ENCODE measurements at regions not wholly inside any gene's neighbourhood (a gene's known extent, or its start where the extent isn't known, plus 50 kb on each side); places are given as distances from the start of the nearest gene placed in this dataset.
"Not testable (repeated sequence)": the region's sequence is repeated elsewhere in the genome, so short reads cannot be mapped to it uniquely, and the experiment has no call there.

- not testable (repeated sequence) for H3K36me3 ChIP-seq (ENCODE audit: insufficient read depth, low read length); H3K27me3 ChIP-seq (ENCODE audit: control insufficient read depth, insufficient read depth, low read length); H3K9me3 ChIP-seq (replicated peaks; ENCODE audit: low read length); H3K4me1 ChIP-seq (ENCODE audit: control insufficient read depth, insufficient read depth, low read length); H3K4me3 ChIP-seq (ENCODE audit: low read length); H3K4me2 ChIP-seq (ENCODE audit: low read length); H3K9ac ChIP-seq (ENCODE audit: low read depth, low read length)
Measured at GRCh38 chr11:97705441-97705840, 1315.3 kb upstream of the CNTN5 start.

GRCh38 chr11:97717922-97718321 lies 1302.8 kb upstream of the CNTN5 start:
- Histone ChIP-seq H3K4me3 (ENCODE audit: low read length) (no peak overlapping the region), H3K27me3 (ENCODE audit: control insufficient read depth, insufficient read depth, low read length) (no peaks in the 10 kb centered on the region), H3K9ac (ENCODE audit: low read depth, low read length) (no peak overlapping the region), H3K36me3 (ENCODE audit: insufficient read depth, low read length) (no peaks in the 10 kb centered on the region), H3K4me2 (ENCODE audit: low read length) (no peak overlapping the region), H3K9me3 (replicated peaks; ENCODE audit: low read length) (no peaks in the 10 kb centered on the region), H3K4me1 (ENCODE audit: control insufficient read depth, insufficient read depth, low read length) (peaks cover 12% of the 10 kb centered on the region)

GRCh38 chr11:97722065-97722464 lies 1298.7 kb upstream of the CNTN5 start:
- Histone ChIP-seq H3K27me3 (ENCODE audit: control insufficient read depth, insufficient read depth, low read length) (no peaks in the 10 kb centered on the region), H3K4me1 (ENCODE audit: control insufficient read depth, insufficient read depth, low read length) (peaks cover 12% of the 10 kb centered on the region), H3K9ac (ENCODE audit: low read depth, low read length) (no peak overlapping the region), H3K9me3 (replicated peaks; ENCODE audit: low read length) (no peaks in the 10 kb centered on the region), H3K4me2 (ENCODE audit: low read length) (no peak overlapping the region), H3K4me3 (ENCODE audit: low read length) (no peak overlapping the region), H3K36me3 (ENCODE audit: insufficient read depth, low read length) (no peaks in the 10 kb centered on the region)

GRCh38 chr11:97722721-97723120 lies 1298.0 kb upstream of the CNTN5 start:
- Histone ChIP-seq H3K9ac (ENCODE audit: low read depth, low read length) (no peak overlapping the region), H3K27me3 (ENCODE audit: control insufficient read depth, insufficient read depth, low read length) (no peaks in the 10 kb centered on the region), H3K36me3 (ENCODE audit: insufficient read depth, low read length) (no peaks in the 10 kb centered on the region), H3K4me3 (ENCODE audit: low read length) (no peak overlapping the region), H3K4me1 (ENCODE audit: control insufficient read depth, insufficient read depth, low read length) (peaks cover 12% of the 10 kb centered on the region), H3K9me3 (replicated peaks; ENCODE audit: low read length) (no peaks in the 10 kb centered on the region), H3K4me2 (ENCODE audit: low read length) (no peak overlapping the region)

GRCh38 chr11:97729546-97730272 lies 1291.0 kb upstream of the CNTN5 start:
- H3K4me1 ChIP-seq (ENCODE audit: control insufficient read depth, insufficient read depth, low read length), result no peaks in the 10 kb centered on the region
- H3K9me3 ChIP-seq (replicated peaks; ENCODE audit: low read length), result no peaks in the 10 kb centered on the region
- H3K36me3 ChIP-seq (ENCODE audit: insufficient read depth, low read length), result no peaks in the 10 kb centered on the region
- no peak overlapping the region for H3K4me3 ChIP-seq (ENCODE audit: low read length)
- no peaks in the 10 kb centered on the region for H3K27me3 ChIP-seq (ENCODE audit: control insufficient read depth, insufficient read depth, low read length)
- no peak overlapping the region for H3K4me2 ChIP-seq (ENCODE audit: low read length)
- H3K9ac ChIP-seq (ENCODE audit: low read depth, low read length), result no peak overlapping the region

- H3K36me3 ChIP-seq (ENCODE audit: insufficient read depth, low read length), result no peaks in the 10 kb centered on the region
- no peaks in the 10 kb centered on the region for H3K27me3 ChIP-seq (ENCODE audit: control insufficient read depth, insufficient read depth, low read length)
Measured at GRCh38 chr11:97732011-97732632, 1288.6 kb upstream of the CNTN5 start.

GRCh38 chr11:97738751-97739150 lies 1282.0 kb upstream of the CNTN5 start:
- no peak overlapping the region for H3K4me2 ChIP-seq (ENCODE audit: low read length)
- H3K9me3 ChIP-seq (replicated peaks; ENCODE audit: low read length), result no peaks in the 10 kb centered on the region
- no peak overlapping the region for H3K9ac ChIP-seq (ENCODE audit: low read depth, low read length)

More at GRCh38 chr11:97732011-97732632, 1288.6 kb upstream of the CNTN5 start:
- H3K4me1 ChIP-seq (ENCODE audit: control insufficient read depth, insufficient read depth, low read length), result no peaks in the 10 kb centered on the region
- no peak overlapping the region for H3K4me2 ChIP-seq (ENCODE audit: low read length)
- no peaks in the 10 kb centered on the region for H3K9me3 ChIP-seq (replicated peaks; ENCODE audit: low read length)
- H3K9ac ChIP-seq (ENCODE audit: low read depth, low read length), result no peak overlapping the region
- no peak overlapping the region for H3K4me3 ChIP-seq (ENCODE audit: low read length)

GRCh38 chr11:97739932-97740800 lies 1280.6 kb upstream of the CNTN5 start:
- H3K4me1 ChIP-seq (ENCODE audit: control insufficient read depth, insufficient read depth, low read length), result peaks cover 9% of the 10 kb centered on the region
- H3K36me3 ChIP-seq (ENCODE audit: insufficient read depth, low read length), result no peaks in the 10 kb centered on the region
- H3K4me3 ChIP-seq (ENCODE audit: low read length), result no peak overlapping the region
- no peaks in the 10 kb centered on the region for H3K9me3 ChIP-seq (replicated peaks; ENCODE audit: low read length)
- H3K4me2 ChIP-seq (ENCODE audit: low read length), result no peak overlapping the region
- H3K9ac ChIP-seq (ENCODE audit: low read depth, low read length), result no peak overlapping the region
- H3K27me3 ChIP-seq (ENCODE audit: control insufficient read depth, insufficient read depth, low read length), result no peaks in the 10 kb centered on the region

More at GRCh38 chr11:97738751-97739150, 1282.0 kb upstream of the CNTN5 start:
- Histone ChIP-seq H3K4me1 (ENCODE audit: control insufficient read depth, insufficient read depth, low read length) (peaks cover 9% of the 10 kb centered on the region), H3K4me3 (ENCODE audit: low read length) (no peak overlapping the region), H3K27me3 (ENCODE audit: control insufficient read depth, insufficient read depth, low read length) (no peaks in the 10 kb centered on the region), H3K36me3 (ENCODE audit: insufficient read depth, low read length) (no peaks in the 10 kb centered on the region)

- Histone ChIP-seq H3K9ac (ENCODE audit: low read depth, low read length) (no peak overlapping the region), H3K27me3 (ENCODE audit: control insufficient read depth, insufficient read depth, low read length) (no peaks in the 10 kb centered on the region), H3K36me3 (ENCODE audit: insufficient read depth, low read length) (no peaks in the 10 kb centered on the region), H3K9me3 (replicated peaks; ENCODE audit: low read length) (no peaks in the 10 kb centered on the region), H3K4me3 (ENCODE audit: low read length) (no peak overlapping the region), H3K4me2 (ENCODE audit: low read length) (no peak overlapping the region), H3K4me1 (ENCODE audit: control insufficient read depth, insufficient read depth, low read length) (peaks cover 9% of the 10 kb centered on the region)
Measured at GRCh38 chr11:97740801-97741151, 1280.0 kb upstream of the CNTN5 start.

GRCh38 chr11:97742717-97743116 lies 1278.0 kb upstream of the CNTN5 start:
- H3K9ac ChIP-seq (ENCODE audit: low read depth, low read length), result no peak overlapping the region
- no peaks in the 10 kb centered on the region for H3K9me3 ChIP-seq (replicated peaks; ENCODE audit: low read length)

GRCh38 chr11:97743205-97743742 lies 1277.5 kb upstream of the CNTN5 start:
- Histone ChIP-seq H3K4me1 (ENCODE audit: control insufficient read depth, insufficient read depth, low read length) (peaks cover 9% of the 10 kb centered on the region), H3K36me3 (ENCODE audit: insufficient read depth, low read length) (no peaks in the 10 kb centered on the region), H3K9ac (ENCODE audit: low read depth, low read length) (no peak overlapping the region), H3K9me3 (replicated peaks; ENCODE audit: low read length) (no peaks in the 10 kb centered on the region), H3K4me3 (ENCODE audit: low read length) (no peak overlapping the region), H3K27me3 (ENCODE audit: control insufficient read depth, insufficient read depth, low read length) (no peaks in the 10 kb centered on the region), H3K4me2 (ENCODE audit: low read length) (no peak overlapping the region)

More at GRCh38 chr11:97742717-97743116, 1278.0 kb upstream of the CNTN5 start:
- Histone ChIP-seq H3K4me3 (ENCODE audit: low read length) (no peak overlapping the region), H3K36me3 (ENCODE audit: insufficient read depth, low read length) (no peaks in the 10 kb centered on the region), H3K4me2 (ENCODE audit: low read length) (no peak overlapping the region), H3K4me1 (ENCODE audit: control insufficient read depth, insufficient read depth, low read length) (peaks cover 9% of the 10 kb centered on the region), H3K27me3 (ENCODE audit: control insufficient read depth, insufficient read depth, low read length) (no peaks in the 10 kb centered on the region)

Measured in skeletal muscle satellite cell (primary cell).